ENCODE measurements at regions not wholly inside any gene's neighbourhood (a gene's known extent, or its start where the extent isn't known, plus 50 kb on each side); places are given as distances from the start of the nearest gene placed in this dataset.
"Not testable (repeated sequence)": the region's sequence is repeated elsewhere in the genome, so short reads cannot be mapped to it uniquely, and the experiment has no call there.

- no peak for DNase-seq
These were observed 86.3 kb downstream of the NUS1 start for GRCh38 chr6:117761610-117762009.

- no peak for DNase-seq
These were observed 96.1 kb downstream of the NUS1 start for GRCh38 chr6:117771403-117771802.

GRCh38 chr6:117776441-117776840 lies 101.2 kb downstream of the NUS1 start:
- no peak for DNase-seq

- no peak for DNase-seq
These were observed 106.3 kb downstream of the NUS1 start for GRCh38 chr6:117781550-117781949.

GRCh38 chr6:117783279-117783678 lies 108.0 kb downstream of the NUS1 start:
- DNase-seq, result no peak

- no peak for DNase-seq
These were observed 115.7 kb downstream of the NUS1 start for GRCh38 chr6:117791012-117791411.

GRCh38 chr6:117795234-117795633 lies 111.8 kb upstream of the SLC35F1 start:
- no peak for DNase-seq

GRCh38 chr6:117798819-117799218 lies 108.2 kb upstream of the SLC35F1 start:
- DNase-seq, result not testable (repeated sequence)

- no peak for DNase-seq
These were observed 96.8 kb upstream of the SLC35F1 start for GRCh38 chr6:117810269-117810668.

- no peak for DNase-seq
These were observed 89.6 kb upstream of the SLC35F1 start for GRCh38 chr6:117817499-117817898.

GRCh38 chr6:117817992-117818391 lies 89.1 kb upstream of the SLC35F1 start:
- DNase-seq, result no peak

GRCh38 chr6:117818449-117818848 lies 88.6 kb upstream of the SLC35F1 start:
- DNase-seq, result no peak

GRCh38 chr6:117829594-117830319 lies 77.3 kb upstream of the SLC35F1 start:
- no peak for DNase-seq

- no peak for DNase-seq
These were observed 69.8 kb upstream of the SLC35F1 start for GRCh38 chr6:117837261-117837660.

- DNase-seq, result peak; percentile 25
These were observed 66.5 kb upstream of the SLC35F1 start for GRCh38 chr6:117840541-117840983.

GRCh38 chr6:117847912-117848311 lies 59.2 kb upstream of the SLC35F1 start:
- no peak for DNase-seq

- DNase-seq, result no peak
These were observed 58.0 kb upstream of the SLC35F1 start for GRCh38 chr6:117849087-117849486.

All from DMS153 (cell line).